HEK293 (cell line): ENCODE measurements at regions not wholly inside any gene's neighbourhood (a gene's known extent, or its start where the extent isn't known, plus 50 kb on each side); places are given as distances from the start of the nearest gene placed in this dataset.

Experiments used
- MYNN ChIP-seq: fragments of 450-650 bp; formaldehyde crosslinking; IDR thresholded peaks from 2 replicates; pipeline ENCODE4 v1.5.1; 2016; ENCODE audit warnings: missing biosample characterization, missing genetic modification characterization, borderline replicate concordance
- SCRT2 ChIP-seq: fragments of 450-650 bp; formaldehyde crosslinking; IDR thresholded peaks from 2 replicates; pipeline ENCODE4 v1.5.1; 2016; ENCODE audit warnings: missing biosample characterization, missing genetic modification characterization
- TCF7L2 ChIP-seq: IDR thresholded peaks from 2 replicates; pipeline ENCODE4 v1.6.1; 2011; ENCODE audit warnings: low read depth, mild to moderate bottlenecking, inconsistent platforms, low read length, moderate library complexity, borderline replicate concordance
- YY1 ChIP-seq: fragments of 450-650 bp; formaldehyde crosslinking; IDR thresholded peaks from 2 replicates; pipeline ENCODE4 v1.5.1; 2018; ENCODE audit warnings: missing biosample characterization, missing genetic modification characterization
- ZBTB20 ChIP-seq: fragments of 450-650 bp; formaldehyde crosslinking; IDR thresholded peaks from 2 replicates; pipeline ENCODE4 v1.5.1; 2016; ENCODE audit warnings: missing biosample characterization, missing genetic modification characterization
- ZNF501 ChIP-seq: fragments of 450-650 bp; formaldehyde crosslinking; IDR thresholded peaks from 2 replicates; pipeline ENCODE4 v1.5.1; 2016; ENCODE audit warnings: missing biosample characterization, missing genetic modification characterization
- ZNF610 ChIP-seq: fragments of 450-650 bp; formaldehyde crosslinking; IDR thresholded peaks from 2 replicates; pipeline ENCODE4 v1.5.1; 2016; ENCODE audit warnings: missing biosample characterization, missing genetic modification characterization, borderline replicate concordance
- ZSCAN23 ChIP-seq: fragments of 450-650 bp; formaldehyde crosslinking; IDR thresholded peaks from 2 replicates; pipeline ENCODE4 v1.5.1; 2016; ENCODE audit warnings: missing biosample characterization, missing genetic modification characterization
- TF ChIP-seq, protein P1 (sequence below): IDR thresholded peaks from 2 replicates; pipeline ENCODE4 v1.6.1; 2011; ENCODE audit warnings: mild to moderate bottlenecking, low read depth, low read length, borderline replicate concordance
- TF ChIP-seq, protein P2 (sequence below): fragments of 450-650 bp; IDR thresholded peaks from 2 replicates; pipeline ENCODE4 v1.5.1; 2018; ENCODE audit warnings: missing biosample characterization, mild to moderate bottlenecking, missing genetic modification characterization
- TF ChIP-seq, protein P3 (sequence below): fragments of 450-650 bp; formaldehyde crosslinking; IDR thresholded peaks from 2 replicates; pipeline ENCODE4 v1.5.1; 2016; ENCODE audit warnings: missing biosample characterization, missing genetic modification characterization
- TF ChIP-seq, protein P4 (sequence below): fragments of 450-650 bp; formaldehyde crosslinking; IDR thresholded peaks from 2 replicates; pipeline ENCODE4 v1.5.1; 2016; ENCODE audit warnings: missing biosample characterization, missing genetic modification characterization
- TF ChIP-seq, protein P5 (sequence below): fragments of 450-650 bp; formaldehyde crosslinking; IDR thresholded peaks from 2 replicates; pipeline ENCODE4 v1.5.1; 2017; ENCODE audit warnings: missing biosample characterization, missing genetic modification characterization

DNA sequence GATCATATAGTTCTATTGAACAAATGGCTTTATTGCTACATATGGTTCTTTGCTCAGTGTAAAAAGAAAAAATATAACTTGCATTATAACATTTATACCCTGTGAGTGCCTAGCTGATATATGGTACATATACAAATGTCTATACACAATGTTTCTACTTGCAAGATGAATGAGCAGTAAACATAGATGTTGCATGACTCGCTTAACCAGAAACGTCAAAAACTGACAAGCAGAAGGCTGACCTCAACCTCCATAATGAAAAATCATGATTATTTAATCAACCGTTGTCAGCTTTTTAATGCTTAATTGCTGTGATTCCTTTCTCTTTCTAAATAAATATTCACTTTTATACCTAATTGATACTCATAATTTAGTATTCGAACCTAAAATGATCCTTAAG, 183.3 kb downstream of the PTN start:
- TF ChIP-seq, protein P1, sequence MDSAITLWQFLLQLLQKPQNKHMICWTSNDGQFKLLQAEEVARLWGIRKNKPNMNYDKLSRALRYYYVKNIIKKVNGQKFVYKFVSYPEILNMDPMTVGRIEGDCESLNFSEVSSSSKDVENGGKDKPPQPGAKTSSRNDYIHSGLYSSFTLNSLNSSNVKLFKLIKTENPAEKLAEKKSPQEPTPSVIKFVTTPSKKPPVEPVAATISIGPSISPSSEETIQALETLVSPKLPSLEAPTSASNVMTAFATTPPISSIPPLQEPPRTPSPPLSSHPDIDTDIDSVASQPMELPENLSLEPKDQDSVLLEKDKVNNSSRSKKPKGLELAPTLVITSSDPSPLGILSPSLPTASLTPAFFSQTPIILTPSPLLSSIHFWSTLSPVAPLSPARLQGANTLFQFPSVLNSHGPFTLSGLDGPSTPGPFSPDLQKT, result no peak
- TF ChIP-seq, protein P2, sequence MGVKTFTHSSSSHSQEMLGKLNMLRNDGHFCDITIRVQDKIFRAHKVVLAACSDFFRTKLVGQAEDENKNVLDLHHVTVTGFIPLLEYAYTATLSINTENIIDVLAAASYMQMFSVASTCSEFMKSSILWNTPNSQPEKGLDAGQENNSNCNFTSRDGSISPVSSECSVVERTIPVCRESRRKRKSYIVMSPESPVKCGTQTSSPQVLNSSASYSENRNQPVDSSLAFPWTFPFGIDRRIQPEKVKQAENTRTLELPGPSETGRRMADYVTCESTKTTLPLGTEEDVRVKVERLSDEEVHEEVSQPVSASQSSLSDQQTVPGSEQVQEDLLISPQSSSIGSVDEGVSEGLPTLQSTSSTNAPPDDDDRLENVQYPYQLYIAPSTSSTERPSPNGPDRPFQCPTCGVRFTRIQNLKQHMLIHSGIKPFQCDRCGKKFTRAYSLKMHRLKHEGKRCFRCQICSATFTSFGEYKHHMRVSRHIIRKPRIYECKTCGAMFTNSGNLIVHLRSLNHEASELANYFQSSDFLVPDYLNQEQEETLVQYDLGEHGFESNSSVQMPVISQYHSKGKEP (tag by site-specific recombination), result no peak
- TF ChIP-seq, protein P3, sequence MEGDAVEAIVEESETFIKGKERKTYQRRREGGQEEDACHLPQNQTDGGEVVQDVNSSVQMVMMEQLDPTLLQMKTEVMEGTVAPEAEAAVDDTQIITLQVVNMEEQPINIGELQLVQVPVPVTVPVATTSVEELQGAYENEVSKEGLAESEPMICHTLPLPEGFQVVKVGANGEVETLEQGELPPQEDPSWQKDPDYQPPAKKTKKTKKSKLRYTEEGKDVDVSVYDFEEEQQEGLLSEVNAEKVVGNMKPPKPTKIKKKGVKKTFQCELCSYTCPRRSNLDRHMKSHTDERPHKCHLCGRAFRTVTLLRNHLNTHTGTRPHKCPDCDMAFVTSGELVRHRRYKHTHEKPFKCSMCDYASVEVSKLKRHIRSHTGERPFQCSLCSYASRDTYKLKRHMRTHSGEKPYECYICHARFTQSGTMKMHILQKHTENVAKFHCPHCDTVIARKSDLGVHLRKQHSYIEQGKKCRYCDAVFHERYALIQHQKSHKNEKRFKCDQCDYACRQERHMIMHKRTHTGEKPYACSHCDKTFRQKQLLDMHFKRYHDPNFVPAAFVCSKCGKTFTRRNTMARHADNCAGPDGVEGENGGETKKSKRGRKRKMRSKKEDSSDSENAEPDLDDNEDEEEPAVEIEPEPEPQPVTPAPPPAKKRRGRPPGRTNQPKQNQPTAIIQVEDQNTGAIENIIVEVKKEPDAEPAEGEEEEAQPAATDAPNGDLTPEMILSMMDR, result no peak
- TF ChIP-seq YY1 (no peak), ZBTB20 (tag by site-specific recombination) (no peak), ZNF501 (tag by site-specific recombination) (no peak), ZSCAN23 (tag by site-specific recombination) (no peak), ZNF610 (no peak), TCF7L2 (no peak), SCRT2 (tag by site-specific recombination) (no peak), MYNN (no peak)
- TF ChIP-seq, protein P4, sequence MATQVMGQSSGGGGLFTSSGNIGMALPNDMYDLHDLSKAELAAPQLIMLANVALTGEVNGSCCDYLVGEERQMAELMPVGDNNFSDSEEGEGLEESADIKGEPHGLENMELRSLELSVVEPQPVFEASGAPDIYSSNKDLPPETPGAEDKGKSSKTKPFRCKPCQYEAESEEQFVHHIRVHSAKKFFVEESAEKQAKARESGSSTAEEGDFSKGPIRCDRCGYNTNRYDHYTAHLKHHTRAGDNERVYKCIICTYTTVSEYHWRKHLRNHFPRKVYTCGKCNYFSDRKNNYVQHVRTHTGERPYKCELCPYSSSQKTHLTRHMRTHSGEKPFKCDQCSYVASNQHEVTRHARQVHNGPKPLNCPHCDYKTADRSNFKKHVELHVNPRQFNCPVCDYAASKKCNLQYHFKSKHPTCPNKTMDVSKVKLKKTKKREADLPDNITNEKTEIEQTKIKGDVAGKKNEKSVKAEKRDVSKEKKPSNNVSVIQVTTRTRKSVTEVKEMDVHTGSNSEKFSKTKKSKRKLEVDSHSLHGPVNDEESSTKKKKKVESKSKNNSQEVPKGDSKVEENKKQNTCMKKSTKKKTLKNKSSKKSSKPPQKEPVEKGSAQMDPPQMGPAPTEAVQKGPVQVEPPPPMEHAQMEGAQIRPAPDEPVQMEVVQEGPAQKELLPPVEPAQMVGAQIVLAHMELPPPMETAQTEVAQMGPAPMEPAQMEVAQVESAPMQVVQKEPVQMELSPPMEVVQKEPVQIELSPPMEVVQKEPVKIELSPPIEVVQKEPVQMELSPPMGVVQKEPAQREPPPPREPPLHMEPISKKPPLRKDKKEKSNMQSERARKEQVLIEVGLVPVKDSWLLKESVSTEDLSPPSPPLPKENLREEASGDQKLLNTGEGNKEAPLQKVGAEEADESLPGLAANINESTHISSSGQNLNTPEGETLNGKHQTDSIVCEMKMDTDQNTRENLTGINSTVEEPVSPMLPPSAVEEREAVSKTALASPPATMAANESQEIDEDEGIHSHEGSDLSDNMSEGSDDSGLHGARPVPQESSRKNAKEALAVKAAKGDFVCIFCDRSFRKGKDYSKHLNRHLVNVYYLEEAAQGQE (tag by site-specific recombination), result no peak
- TF ChIP-seq, protein P5, sequence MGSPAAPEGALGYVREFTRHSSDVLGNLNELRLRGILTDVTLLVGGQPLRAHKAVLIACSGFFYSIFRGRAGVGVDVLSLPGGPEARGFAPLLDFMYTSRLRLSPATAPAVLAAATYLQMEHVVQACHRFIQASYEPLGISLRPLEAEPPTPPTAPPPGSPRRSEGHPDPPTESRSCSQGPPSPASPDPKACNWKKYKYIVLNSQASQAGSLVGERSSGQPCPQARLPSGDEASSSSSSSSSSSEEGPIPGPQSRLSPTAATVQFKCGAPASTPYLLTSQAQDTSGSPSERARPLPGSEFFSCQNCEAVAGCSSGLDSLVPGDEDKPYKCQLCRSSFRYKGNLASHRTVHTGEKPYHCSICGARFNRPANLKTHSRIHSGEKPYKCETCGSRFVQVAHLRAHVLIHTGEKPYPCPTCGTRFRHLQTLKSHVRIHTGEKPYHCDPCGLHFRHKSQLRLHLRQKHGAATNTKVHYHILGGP (tag by site-specific recombination), result no peak
